ENCODE measurements at regions not wholly inside any gene's neighbourhood (a gene's known extent, or its start where the extent isn't known, plus 50 kb on each side); places are given as distances from the start of the nearest gene placed in this dataset.

DNA sequence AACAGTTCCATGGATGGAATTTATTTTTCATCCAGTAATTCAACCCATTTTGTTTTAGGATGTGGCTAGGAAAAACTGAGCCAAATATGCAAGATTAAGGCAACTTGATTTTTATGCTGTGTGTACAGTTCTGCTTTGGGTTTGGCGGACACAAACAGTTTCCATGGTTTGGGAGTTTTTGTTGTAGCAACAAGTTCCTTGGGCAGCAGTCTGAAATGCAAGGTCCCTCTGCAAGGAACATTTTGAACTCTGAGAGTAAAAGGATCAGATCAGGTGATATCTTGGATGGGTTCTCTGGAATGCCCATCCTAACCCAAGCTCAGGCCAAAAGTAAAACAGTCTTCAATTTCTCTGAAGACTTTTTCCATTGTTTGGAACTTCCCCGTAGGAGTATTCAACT is 161.2 kb downstream of the TMX1 start:
- TF ChIP-seq POLR2AphosphoS5 (IDR thresholded peaks at IDR 0.05) = no peak
- no peak for TF ChIP-seq POLR2A (IDR thresholded peaks at IDR 0.05)
- TF ChIP-seq CTCF (IDR thresholded peaks at IDR 0.05) = no peak
